ENCODE measurements at regions not wholly inside any gene's neighbourhood (a gene's known extent, or its start where the extent isn't known, plus 50 kb on each side); places are given as distances from the start of the nearest gene placed in this dataset.

GRCh38 chr3:46085421-46086082, 58.3 kb upstream of the XCR1 start:
- H3K27me3 Mint-ChIP-seq (ENCODE audit: insufficient read depth, unreplicated experiment): no peaks in the 10 kb centered on the region
- no TSS peak for BruUV-seq (replicated peaks)
- POLR2A ChIA-PET: interaction anchor here (1.3 kb wide), 1 partner anchor 286 kb away, joined by 3 read pairs; the partner anchor contains the start of gene CCR5
- no peaks in the 10 kb centered on the region for H3K36me3 Mint-ChIP-seq (ENCODE audit: insufficient read depth, unreplicated experiment)
- CTCF ChIA-PET: interaction anchor here (0.6 to 11.3 kb wide), 10 partner anchors 115 to 457 kb away, joined by 3 to 202 read pairs (median 3); partner anchors contain the start of gene CCR5
- no peak for DNase-seq (ENCODE audit: unreplicated experiment)
- no peak overlapping the region for H3K4me3 Mint-ChIP-seq (ENCODE audit: unreplicated experiment)
- H3K9me3 Mint-ChIP-seq (ENCODE audit: unreplicated experiment): no peaks in the 10 kb centered on the region
- H3K4me1 Mint-ChIP-seq (ENCODE audit: insufficient read depth, unreplicated experiment): peaks cover 4% of the 10 kb centered on the region
- intact Hi-C loops (cut with micrococcal nuclease): loop anchor here (10.0 kb wide), 2 partner anchors 359 to 469 kb away; no protein-coding TSS in a partner anchor
- TF ChIP-seq CTCF (IDR thresholded peaks at IDR 0.05; ENCODE audit: unreplicated experiment): no peak
- no peak overlapping the region for H3K27ac Mint-ChIP-seq (ENCODE audit: low read depth, unreplicated experiment)

GRCh38 chr3:46083956-46084355, 56.7 kb upstream of the XCR1 start:
- no TSS peak for BruUV-seq (replicated peaks)
- Mint-ChIP-seq H3K27ac (ENCODE audit: low read depth, unreplicated experiment) (no peak overlapping the region), H3K27me3 (ENCODE audit: insufficient read depth, unreplicated experiment) (no peaks in the 10 kb centered on the region), H3K36me3 (ENCODE audit: insufficient read depth, unreplicated experiment) (no peaks in the 10 kb centered on the region), H3K4me3 (ENCODE audit: unreplicated experiment) (no peak overlapping the region), H3K4me1 (ENCODE audit: insufficient read depth, unreplicated experiment) (no peaks in the 10 kb centered on the region), H3K9me3 (ENCODE audit: unreplicated experiment) (no peaks in the 10 kb centered on the region)
- intact Hi-C loops (cut with micrococcal nuclease): loop anchor here (10.0 kb wide), 2 partner anchors 361 to 471 kb away; no protein-coding TSS in a partner anchor
- TF ChIP-seq CTCF (IDR thresholded peaks at IDR 0.05; ENCODE audit: unreplicated experiment): no peak
- CTCF ChIA-PET: interaction anchor here (0.7 to 11.3 kb wide), 9 partner anchors 122 to 365 kb away, joined by 3 to 202 read pairs (median 5); partner anchors contain the start of genes CCR1 and CCR5
- DNase-seq (ENCODE audit: unreplicated experiment): no peak
- POLR2A ChIA-PET: interaction anchor here (0.6 to 1.3 kb wide), 6 partner anchors 13 to 1732 kb away, joined by 3 to 5 read pairs (median 4); partner anchors contain the start of genes CCR5 and LZTFL1

GRCh38 chr3:46082849-46083248, 55.6 kb upstream of the XCR1 start:
- H3K27me3 Mint-ChIP-seq (ENCODE audit: insufficient read depth, unreplicated experiment): peaks cover 4% of the 10 kb centered on the region
- no peak for DNase-seq (ENCODE audit: unreplicated experiment)
- H3K4me1 Mint-ChIP-seq (ENCODE audit: insufficient read depth, unreplicated experiment): peaks cover 5% of the 10 kb centered on the region
- intact Hi-C loops (cut with micrococcal nuclease): loop anchor here (10.0 kb wide), 2 partner anchors 362 to 472 kb away; no protein-coding TSS in a partner anchor
- no TSS peak for BruUV-seq (replicated peaks)
- H3K27ac Mint-ChIP-seq (ENCODE audit: low read depth, unreplicated experiment): no peak overlapping the region
- ChIA-PET CTCF (interaction anchor here (0.6 to 11.3 kb wide), 6 partner anchors 126 to 366 kb away, joined by 3 to 202 read pairs (median 6); partner anchors contain the start of genes CCR1 and CCR5), POLR2A (no interaction called here)
- no peaks in the 10 kb centered on the region for H3K9me3 Mint-ChIP-seq (ENCODE audit: unreplicated experiment)
- no peak for TF ChIP-seq CTCF (IDR thresholded peaks at IDR 0.05; ENCODE audit: unreplicated experiment)
- H3K4me3 Mint-ChIP-seq (ENCODE audit: unreplicated experiment): no peak overlapping the region
- H3K36me3 Mint-ChIP-seq (ENCODE audit: insufficient read depth, unreplicated experiment): no peaks in the 10 kb centered on the region

- DNase-seq (ENCODE audit: unreplicated experiment): no peak
- intact Hi-C loops (cut with micrococcal nuclease): loop anchor here (10.0 kb wide), 2 partner anchors 363 to 473 kb away; no protein-coding TSS in a partner anchor
- ChIA-PET POLR2A (no interaction called here), CTCF (interaction anchor here (0.9 to 11.3 kb wide), 3 partner anchors 143 to 291 kb away, joined by 3 to 241 read pairs (median 202); partner anchors contain the start of genes CCR5 and CXCR6)
- TF ChIP-seq CTCF (IDR thresholded peaks at IDR 0.05; ENCODE audit: unreplicated experiment): no peak
- no TSS peak for BruUV-seq (replicated peaks)
- Mint-ChIP-seq H3K36me3 (ENCODE audit: insufficient read depth, unreplicated experiment) (no peaks in the 10 kb centered on the region), H3K27me3 (ENCODE audit: insufficient read depth, unreplicated experiment) (peaks cover 11% of the 10 kb centered on the region), H3K9me3 (ENCODE audit: unreplicated experiment) (no peaks in the 10 kb centered on the region), H3K27ac (ENCODE audit: low read depth, unreplicated experiment) (no peak overlapping the region), H3K4me1 (ENCODE audit: insufficient read depth, unreplicated experiment) (peaks cover 5% of the 10 kb centered on the region), H3K4me3 (ENCODE audit: unreplicated experiment) (no peak overlapping the region)
These were observed 54.7 kb upstream of the XCR1 start for GRCh38 chr3:46082021-46082420.

Measured in MCF 10A (cell line).